Stomach (tissue), 8 donors: ENCODE measurements at regions not wholly inside any gene's neighbourhood (a gene's known extent, or its start where the extent isn't known, plus 50 kb on each side); places are given as distances from the start of the nearest gene placed in this dataset.

ENCODE experiments used
- DNase-seq, 2 donors: peaks; one replicate each; pipeline versions ENCODE4 v3.0.0 to v3.0.0-alpha.2; 2013 to 2019
- H3K27ac ChIP-seq, 5 donors: fragments of 200-600 bp in 4 of 5; sonication (generic) in 4 of 5; one replicate each; pipeline ENCODE4 v1.5.1; 2013 to 2019; ENCODE audit warnings: mild to moderate bottlenecking in 1 of 5, moderate library complexity in 1 of 5
- H3K27me3 ChIP-seq, 3 donors: fragments of 200-600 bp; sonication (generic); one replicate each; pipeline ENCODE4 v1.5.1; 2017 to 2019; ENCODE audit warnings: mixed run types in 1 of 3
- H3K36me3 ChIP-seq, 4 donors: fragments of 200-600 bp; sonication (generic); 1 replicate in 3 of 4; 2 replicates in 1 of 4; pipeline ENCODE4 v1.5.1; 2016 to 2019
- H3K4me1 ChIP-seq, 4 donors: fragments of 200-600 bp; sonication (generic); one replicate each; pipeline ENCODE4 v1.5.1; 2016 to 2019
- H3K4me3 ChIP-seq, 4 donors: fragments of 200-600 bp; sonication (generic) in 3 of 4; one replicate each; pipeline ENCODE4 v1.5.1; 2016 to 2019; ENCODE audit warnings: mild to moderate bottlenecking in 1 of 4
- H3K9me3 ChIP-seq, 4 donors: fragments of 200-600 bp; sonication (generic); one replicate each; pipeline ENCODE4 v1.5.1; 2016 to 2019
- EP300 ChIP-seq: sonication (generic); formaldehyde crosslinking; IDR thresholded peaks from one replicate; pipeline ENCODE4 v1.6.1; 2017; ENCODE audit warnings: antibody characterized with exemption
- POLR2A ChIP-seq, 4 donors: fragments of 450-650 bp; IDR thresholded peaks; one replicate each; pipeline ENCODE4 v1.6.1; 2016; ENCODE audit warnings: antibody characterized with exemption in 4 of 4, control low read depth in 2 of 4, mild to moderate bottlenecking in 1 of 4, moderate library complexity in 1 of 4
- POLR2AphosphoS5 ChIP-seq, 3 donors: sonication (generic); formaldehyde crosslinking; IDR thresholded peaks; one replicate each; pipeline ENCODE4 v1.6.1; 2016; ENCODE audit warnings: antibody characterized with exemption in 3 of 3
- whole genome bisulfite sequencing, 5 donors: extraction: QIAGEN DNeasy Blood & Tissue Kit in 3 of 5; methylation state at CpG; one replicate each; pipeline versions ENCODE4 v1.1.5 to v1.1.7; 2013 to 2018; 5-methylcytosine and 5-hydroxymethylcytosine counted together
- intact Hi-C: fragments of 100-400 bp; cut with DNase I; formaldehyde crosslinking; loops from one replicate; pipeline ENCODE4 v1.15.1; 2023; ENCODE audit warnings: low total_unique reads
- TF ChIP-seq, protein P1 (sequence below), 7 experiments: fragments of 450-650 bp in 4 of 7; fragments of 200-600 bp in 3 of 7; sonication (generic) in 3 of 7; IDR thresholded peaks; one replicate each; pipeline ENCODE4 v1.5.1; 2016 to 2019; ENCODE audit warnings: antibody characterized with exemption in 7 of 7, control low read depth in 2 of 7, mild to moderate bottlenecking in 1 of 7
- donor health status: healthy with polysubstance abuse.
- donor health status: Bipolar disorder and iron deficiency.
- donor health status: healthy.

DNA sequence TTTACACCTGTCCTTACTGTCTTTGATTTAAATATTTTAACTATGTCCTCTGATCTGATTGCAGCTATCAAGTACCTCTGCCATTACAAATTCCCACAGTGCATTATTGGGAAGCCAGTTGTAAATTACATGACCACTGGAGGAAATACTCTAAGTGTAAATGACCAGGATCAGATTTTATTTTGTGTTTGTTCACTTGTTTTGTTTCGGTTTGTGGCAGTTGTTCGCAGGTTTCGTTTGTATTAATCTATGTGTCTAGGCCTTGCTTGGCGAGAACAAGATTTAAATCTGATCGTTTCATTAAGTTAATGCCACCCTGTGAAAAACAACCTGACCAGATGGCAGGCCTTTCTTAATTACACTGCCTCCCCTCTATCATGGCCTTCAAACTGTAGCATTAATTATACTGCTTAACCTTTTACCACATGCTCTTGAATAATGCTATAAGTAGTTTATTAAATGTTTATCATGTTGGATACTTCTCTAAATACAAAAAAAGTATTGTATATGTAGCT is 990.1 kb downstream of the TMTC2 start:
- no peak overlapping the region for H3K4me3 ChIP-seq
- no peak overlapping the region for H3K27ac ChIP-seq
- no peaks in the 10 kb centered on the region for H3K36me3 ChIP-seq
- H3K4me1 ChIP-seq: no peaks in the 10 kb centered on the region
- WGBS, 5 donors: 87 to 95% (median 94%) methylated on average over 5 of the region's 5 CpGs
- no peak for DNase-seq
- H3K27me3 ChIP-seq: no peaks in the 10 kb centered on the region
- intact Hi-C loops: no loop called here
- TF ChIP-seq POLR2AphosphoS5 (IDR thresholded peaks at IDR 0.05) (no peak), EP300 (no peak), POLR2A (IDR thresholded peaks at IDR 0.05) (no peak)
- TF ChIP-seq, protein P1, sequence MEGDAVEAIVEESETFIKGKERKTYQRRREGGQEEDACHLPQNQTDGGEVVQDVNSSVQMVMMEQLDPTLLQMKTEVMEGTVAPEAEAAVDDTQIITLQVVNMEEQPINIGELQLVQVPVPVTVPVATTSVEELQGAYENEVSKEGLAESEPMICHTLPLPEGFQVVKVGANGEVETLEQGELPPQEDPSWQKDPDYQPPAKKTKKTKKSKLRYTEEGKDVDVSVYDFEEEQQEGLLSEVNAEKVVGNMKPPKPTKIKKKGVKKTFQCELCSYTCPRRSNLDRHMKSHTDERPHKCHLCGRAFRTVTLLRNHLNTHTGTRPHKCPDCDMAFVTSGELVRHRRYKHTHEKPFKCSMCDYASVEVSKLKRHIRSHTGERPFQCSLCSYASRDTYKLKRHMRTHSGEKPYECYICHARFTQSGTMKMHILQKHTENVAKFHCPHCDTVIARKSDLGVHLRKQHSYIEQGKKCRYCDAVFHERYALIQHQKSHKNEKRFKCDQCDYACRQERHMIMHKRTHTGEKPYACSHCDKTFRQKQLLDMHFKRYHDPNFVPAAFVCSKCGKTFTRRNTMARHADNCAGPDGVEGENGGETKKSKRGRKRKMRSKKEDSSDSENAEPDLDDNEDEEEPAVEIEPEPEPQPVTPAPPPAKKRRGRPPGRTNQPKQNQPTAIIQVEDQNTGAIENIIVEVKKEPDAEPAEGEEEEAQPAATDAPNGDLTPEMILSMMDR (IDR thresholded peaks at IDR 0.05): no peak
- no peaks in the 10 kb centered on the region for H3K9me3 ChIP-seq

DNA sequence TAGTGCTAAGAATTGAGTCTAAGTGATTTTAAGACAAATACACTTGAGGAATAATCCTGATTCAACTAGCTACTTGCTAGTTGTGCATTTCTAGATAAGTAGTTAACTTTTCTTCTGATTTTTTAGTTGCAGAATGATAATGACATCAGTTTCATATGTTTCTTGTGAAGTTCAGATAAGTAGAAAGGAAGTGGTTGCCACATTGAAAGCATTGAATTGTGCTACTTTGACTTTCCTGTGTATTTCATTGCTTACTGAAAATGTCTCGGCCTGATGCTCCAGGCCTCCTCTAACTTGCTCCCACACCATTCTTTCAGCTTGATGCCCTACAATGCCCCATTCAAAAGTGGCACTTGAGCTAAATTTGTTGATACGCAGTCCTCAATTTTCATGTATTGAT is 980.0 kb downstream of the TMTC2 start:
- Histone ChIP-seq H3K9me3 (no peaks in the 10 kb centered on the region), H3K4me1 (no peaks in the 10 kb centered on the region), H3K36me3 (no peaks in the 10 kb centered on the region), H3K27me3 (no peaks in the 10 kb centered on the region), H3K4me3 (no peak overlapping the region), H3K27ac (no peak overlapping the region)
- intact Hi-C loops: no loop called here
- DNase-seq: no peak
- TF ChIP-seq POLR2A (IDR thresholded peaks at IDR 0.05) (no peak), EP300 (no peak), POLR2AphosphoS5 (IDR thresholded peaks at IDR 0.05) (no peak)
- TF ChIP-seq, protein P1 (IDR thresholded peaks at IDR 0.05): no peak
- 46 to 85% (median 65%) methylated on average over 2 of the region's 2 CpGs for WGBS, 5 donors

DNA sequence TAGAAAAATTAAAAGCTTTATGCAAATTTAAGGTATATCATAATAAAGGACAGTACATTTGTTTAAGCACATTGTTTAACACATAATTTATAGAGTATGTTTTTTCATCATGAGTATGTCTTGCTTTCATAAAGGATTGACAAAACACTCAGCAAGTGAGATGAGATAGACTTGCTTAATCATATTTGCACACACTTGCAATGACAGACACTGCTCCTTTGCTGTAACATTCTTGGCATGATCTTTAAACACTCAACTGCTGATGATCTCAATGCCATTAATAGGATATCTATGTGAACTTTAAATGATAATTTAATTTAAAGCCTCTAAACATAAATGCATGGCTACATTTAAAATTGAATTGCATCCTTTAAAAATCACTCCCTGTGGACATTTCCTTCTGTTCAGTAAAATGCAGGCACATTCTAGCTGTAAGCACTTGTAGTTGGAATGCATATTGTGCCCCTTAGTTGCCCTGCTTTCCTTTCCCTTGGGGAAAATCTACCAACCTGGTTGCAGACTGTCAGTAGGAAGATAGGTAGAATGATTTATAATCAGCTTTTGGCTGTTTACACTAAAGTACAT is 979.0 kb downstream of the TMTC2 start:
- H3K27ac ChIP-seq: no peak overlapping the region
- no peak for DNase-seq
- no peaks in the 10 kb centered on the region for H3K4me1 ChIP-seq
- no peaks in the 10 kb centered on the region for H3K36me3 ChIP-seq
- H3K4me3 ChIP-seq: no peak overlapping the region
- intact Hi-C loops: no loop called here
- no peak for TF ChIP-seq POLR2AphosphoS5 (IDR thresholded peaks at IDR 0.05)
- TF ChIP-seq POLR2A (IDR thresholded peaks at IDR 0.05): no peak
- no peak for TF ChIP-seq EP300
- TF ChIP-seq, protein P1 (IDR thresholded peaks at IDR 0.05): no peak
- H3K27me3 ChIP-seq: no peaks in the 10 kb centered on the region
- no peaks in the 10 kb centered on the region for H3K9me3 ChIP-seq

DNA sequence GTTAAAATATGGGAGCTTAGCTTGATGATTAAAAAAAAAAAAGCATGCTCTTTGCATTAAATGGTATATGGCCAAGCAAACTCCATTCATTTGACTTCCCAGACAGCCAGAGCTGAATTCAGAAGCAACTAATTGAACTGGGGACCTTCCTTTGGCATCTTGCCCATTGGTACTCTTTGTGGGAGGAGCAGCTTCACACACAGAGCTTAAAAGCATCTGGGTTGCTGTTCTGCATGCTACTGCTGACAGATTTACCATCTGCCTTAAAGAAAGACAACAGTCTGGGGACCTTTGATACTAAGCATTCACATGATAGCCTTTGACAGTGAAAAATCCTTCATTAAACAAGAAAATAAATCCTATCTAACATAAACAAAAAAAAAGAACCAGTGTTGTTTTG is 977.9 kb downstream of the TMTC2 start:
- Histone ChIP-seq H3K27me3 (no peaks in the 10 kb centered on the region), H3K27ac (no peak overlapping the region), H3K9me3 (no peaks in the 10 kb centered on the region), H3K4me3 (no peak overlapping the region), H3K36me3 (no peaks in the 10 kb centered on the region), H3K4me1 (no peaks in the 10 kb centered on the region)
- intact Hi-C loops: no loop called here
- peak in 1 of 2 donors; percentile 38 for DNase-seq
- TF ChIP-seq POLR2A (IDR thresholded peaks at IDR 0.05): no peak
- TF ChIP-seq POLR2AphosphoS5 (IDR thresholded peaks at IDR 0.05): no peak
- TF ChIP-seq, protein P1 (IDR thresholded peaks at IDR 0.05): no peak
- no peak for TF ChIP-seq EP300
